NCI-H2227 (cell line): ENCODE measurements at regions not wholly inside any gene's neighbourhood (a gene's known extent, or its start where the extent isn't known, plus 50 kb on each side); places are given as distances from the start of the nearest gene placed in this dataset.
"Not testable (repeated sequence)": the region's sequence is repeated elsewhere in the genome, so short reads cannot be mapped to it uniquely, and the experiment has no call there.

Experiments used
- DNase-seq: peaks from one replicate; lab custom pipeline; 2025; ENCODE audit not compliant: unreplicated experiment; lab: John Stamatoyannopoulos, UW

DNA sequence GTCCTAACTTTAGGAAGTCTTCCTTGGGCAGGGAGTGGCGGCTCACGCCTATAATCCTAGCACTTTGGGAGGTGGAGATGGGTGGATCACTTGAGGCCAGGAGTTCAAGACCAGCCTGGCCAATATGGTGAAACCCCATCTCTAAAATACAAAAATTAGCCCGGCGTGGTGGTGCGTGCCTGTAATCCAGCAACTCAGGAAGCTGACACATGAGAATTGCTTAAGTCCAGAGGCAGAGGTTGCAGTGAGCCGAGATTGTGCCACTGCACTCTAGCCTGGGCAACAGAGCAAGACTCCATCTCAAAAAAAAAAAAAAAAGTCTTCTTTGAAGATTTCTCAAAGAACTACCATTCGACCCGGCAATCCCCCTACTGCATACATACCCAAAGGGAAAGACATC is 50.0 kb upstream of the GPCPD1 start:
- DNase-seq = not testable (repeated sequence)
